Psoas muscle (tissue), 7 donors: ENCODE measurements at regions not wholly inside any gene's neighbourhood (a gene's known extent, or its start where the extent isn't known, plus 50 kb on each side); places are given as distances from the start of the nearest gene placed in this dataset.

Experiments used
- ATAC-seq, 4 donors: fragments of 200-7000 bp; cut with Tn5 transposase; one replicate each; pipeline ENCODE4 v1.9.1; 2020; ENCODE audit warnings: moderate library complexity in 3 of 4, mild to moderate bottlenecking in 2 of 4
- DNase-seq, 2 donors: peaks; one replicate each; pipeline ENCODE4 v3.0.0-alpha.2; 2020
- H3K27ac ChIP-seq: fragments of 200-600 bp; one replicate; pipeline ENCODE4 v1.8.0; 2022
- H3K27me3 ChIP-seq, 3 donors: fragments of 200-600 bp in 1 of 3; one replicate each; pipeline versions ENCODE4 v1.6.1 to v1.8.0; 2013 to 2022; ENCODE audit warnings: low read length in 2 of 3, mild to moderate bottlenecking in 2 of 3, moderate library complexity in 1 of 3; ENCODE audit not compliant: insufficient read depth in 3 of 3
- H3K36me3 ChIP-seq, 2 donors: fragments of 200-600 bp in 1 of 2; one replicate each; pipeline versions ENCODE4 v1.6.1 to v1.8.0; 2013 to 2022; ENCODE audit warnings: low read depth in 1 of 2, mild to moderate bottlenecking in 1 of 2, moderate library complexity in 1 of 2; ENCODE audit not compliant: insufficient read depth in 1 of 2
- H3K4me1 ChIP-seq: fragments of 200-600 bp; one replicate; pipeline ENCODE4 v1.8.0; 2022
- H3K4me3 ChIP-seq: fragments of 200-600 bp; one replicate; pipeline ENCODE4 v1.8.0; 2022; ENCODE audit warnings: mild to moderate bottlenecking
- H3K9me3 ChIP-seq: fragments of 200-600 bp; one replicate; pipeline ENCODE4 v1.8.0; 2022
- WGBS, 3 donors: extraction: QIAGEN DNeasy Blood & Tissue Kit; methylation state at CpG; one replicate each; pipeline versions ENCODE4 v1.1.6 to v1.1.7; 2013; 5-methylcytosine and 5-hydroxymethylcytosine counted together
- intact Hi-C, 2 donors: fragments of 100-400 bp; cut with DNase I; formaldehyde crosslinking; loops; one replicate each; pipeline versions ENCODE4 v1.11.0 to v1.14.2; 2022
- TF ChIP-seq, protein P1 (sequence below): fragments of 200-600 bp; IDR thresholded peaks from one replicate; pipeline ENCODE4 v1.8.0; 2022; ENCODE audit warnings: antibody characterized with exemption
- donor health status: healthy with polysubstance abuse.
- donor health status: DM: no; HTN: no; CAD: no; lungs with moderate emphysema.
- donor health status: Bipolar disorder and iron deficiency.
- donor health status: healthy.
- donor health status: DM: yes; HTN: yes; CAD: no.
- donor health status: DM: no; HTN: no; CAD: no.
- donor health status: DM: yes; HTN: yes; CAD: no.

DNA sequence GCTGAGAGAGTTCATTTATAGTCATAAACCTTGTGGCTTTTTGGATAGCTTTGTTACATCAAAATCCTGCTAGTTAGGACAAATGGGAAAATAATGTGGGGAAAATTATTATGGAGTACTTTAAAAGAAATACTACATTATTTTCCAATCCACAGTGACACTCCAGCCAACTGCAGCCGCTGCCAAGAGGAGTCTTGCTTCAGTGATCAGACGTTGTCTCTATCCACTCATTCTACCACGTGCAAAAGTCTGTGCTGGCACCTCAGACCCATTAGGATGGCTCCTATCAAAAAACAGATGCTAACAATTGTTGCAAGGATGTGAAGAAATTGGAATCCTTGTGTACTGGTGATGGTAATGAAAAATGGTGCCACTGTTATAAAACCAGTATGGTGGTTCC lies 128.6 kb upstream of the IQSEC1 start:
- no peak overlapping the region for H3K27ac ChIP-seq
- DNase-seq (no peak), ATAC-seq (no peak)
- TF ChIP-seq, protein P1, sequence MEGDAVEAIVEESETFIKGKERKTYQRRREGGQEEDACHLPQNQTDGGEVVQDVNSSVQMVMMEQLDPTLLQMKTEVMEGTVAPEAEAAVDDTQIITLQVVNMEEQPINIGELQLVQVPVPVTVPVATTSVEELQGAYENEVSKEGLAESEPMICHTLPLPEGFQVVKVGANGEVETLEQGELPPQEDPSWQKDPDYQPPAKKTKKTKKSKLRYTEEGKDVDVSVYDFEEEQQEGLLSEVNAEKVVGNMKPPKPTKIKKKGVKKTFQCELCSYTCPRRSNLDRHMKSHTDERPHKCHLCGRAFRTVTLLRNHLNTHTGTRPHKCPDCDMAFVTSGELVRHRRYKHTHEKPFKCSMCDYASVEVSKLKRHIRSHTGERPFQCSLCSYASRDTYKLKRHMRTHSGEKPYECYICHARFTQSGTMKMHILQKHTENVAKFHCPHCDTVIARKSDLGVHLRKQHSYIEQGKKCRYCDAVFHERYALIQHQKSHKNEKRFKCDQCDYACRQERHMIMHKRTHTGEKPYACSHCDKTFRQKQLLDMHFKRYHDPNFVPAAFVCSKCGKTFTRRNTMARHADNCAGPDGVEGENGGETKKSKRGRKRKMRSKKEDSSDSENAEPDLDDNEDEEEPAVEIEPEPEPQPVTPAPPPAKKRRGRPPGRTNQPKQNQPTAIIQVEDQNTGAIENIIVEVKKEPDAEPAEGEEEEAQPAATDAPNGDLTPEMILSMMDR: no peak
- no peaks in the 10 kb centered on the region for H3K4me1 ChIP-seq
- no peaks in the 10 kb centered on the region for H3K36me3 ChIP-seq
- no peak overlapping the region for H3K4me3 ChIP-seq
- 44 to 69% (median 50%) methylated on average over 3 of the region's 3 CpGs for WGBS, 3 donors
- intact Hi-C loops: loop anchor here in 1 of 2 donors (5.0 kb wide), 1 partner anchor 110 kb away; no protein-coding TSS in a partner anchor
- H3K9me3 ChIP-seq: no peaks in the 10 kb centered on the region
- H3K27me3 ChIP-seq: peaks cover 0 to 14% (median 3%) of the 10 kb centered on the region in 3 donors

GRCh38 chr3:13200946-13201345 lies 127.7 kb upstream of the IQSEC1 start:
- WGBS, 3 donors: 57 to 72% (median 63%) methylated on average over 7 of the region's 7 CpGs
- no peaks in the 10 kb centered on the region for H3K4me1 ChIP-seq
- intact Hi-C loops: loop anchor here in 1 of 2 donors (5.0 kb wide), 1 partner anchor 109 kb away; no protein-coding TSS in a partner anchor
- peaks cover 0 to 14% (median 3%) of the 10 kb centered on the region in 3 donors for H3K27me3 ChIP-seq
- no peaks in the 10 kb centered on the region for H3K9me3 ChIP-seq
- H3K36me3 ChIP-seq: no peaks in the 10 kb centered on the region
- ATAC-seq (no peak), DNase-seq (peak in 1 of 2 donors; percentile 22)
- H3K27ac ChIP-seq: no peak overlapping the region
- no peak overlapping the region for H3K4me3 ChIP-seq
- TF ChIP-seq, protein P1: no peak

DNA sequence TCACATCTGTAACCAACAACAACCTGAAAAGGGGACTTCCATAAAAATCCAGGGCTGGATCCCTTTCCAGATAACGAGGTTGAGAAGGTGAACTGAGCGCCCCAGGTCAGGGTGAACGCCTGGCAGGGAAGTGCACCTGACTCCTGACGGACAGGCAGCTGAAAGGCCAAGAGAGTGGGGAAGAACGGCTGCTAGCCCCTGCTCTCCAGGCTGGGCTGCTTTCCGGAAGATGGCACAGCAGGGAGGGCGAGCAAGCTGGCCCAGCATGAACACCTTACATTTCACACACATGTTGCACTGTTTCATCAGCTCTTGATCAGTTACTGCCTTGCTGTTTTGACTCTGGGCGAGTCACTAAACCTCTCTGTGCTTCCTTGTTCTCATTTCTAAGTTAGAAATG lies 127.2 kb upstream of the IQSEC1 start:
- Histone ChIP-seq H3K4me3 (no peak overlapping the region), H3K27me3 (peaks cover 0 to 14% (median 3%) of the 10 kb centered on the region in 3 donors), H3K4me1 (no peaks in the 10 kb centered on the region), H3K27ac (no peak overlapping the region), H3K9me3 (no peaks in the 10 kb centered on the region), H3K36me3 (no peaks in the 10 kb centered on the region)
- no peak for DNase-seq
- WGBS, 3 donors: 84 to 92% (median 86%) methylated on average over 8 of the region's 8 CpGs
- intact Hi-C loops: loop anchor here in 1 of 2 donors (5.0 kb wide), 1 partner anchor 108 kb away; no protein-coding TSS in a partner anchor
- TF ChIP-seq, protein P1: no peak
- no peak for ATAC-seq

- peaks cover 0 to 18% (median 3%) of the 10 kb centered on the region in 3 donors for H3K27me3 ChIP-seq
- TF ChIP-seq, protein P1: no peak
- intact Hi-C loops: loop anchor here in 1 of 2 donors (5.0 kb wide), 1 partner anchor 108 kb away; no protein-coding TSS in a partner anchor
- ATAC-seq (no peak), DNase-seq (no peak)
- H3K27ac ChIP-seq: no peak overlapping the region
- H3K4me1 ChIP-seq: no peaks in the 10 kb centered on the region
- no peaks in the 10 kb centered on the region for H3K36me3 ChIP-seq
- H3K9me3 ChIP-seq: no peaks in the 10 kb centered on the region
- H3K4me3 ChIP-seq: no peak overlapping the region
- WGBS, 3 donors: 94 to 95% (median 94%) methylated on average over 13 of the region's 13 CpGs
These were observed 126.7 kb upstream of the IQSEC1 start for GRCh38 chr3:13199899-13200451.
